Amniotic epithelial cell (primary cell): ENCODE measurements at regions not wholly inside any gene's neighbourhood (a gene's known extent, or its start where the extent isn't known, plus 50 kb on each side); places are given as distances from the start of the nearest gene placed in this dataset.

Source experiments
- DNase-seq: peaks from one replicate; pipeline ENCODE4 v3.0.0-alpha.2; 2010; ENCODE audit warnings: low read depth

GRCh38 chr2:106041150-106041549 is 153.0 kb downstream of the UXS1 start:
- no peak for DNase-seq

GRCh38 chr2:106039634-106040315 is 154.3 kb downstream of the UXS1 start:
- no peak for DNase-seq

GRCh38 chr2:106038601-106039375 is 155.3 kb downstream of the UXS1 start:
- no peak for DNase-seq

- DNase-seq: no peak
Measured at GRCh38 chr2:106037932-106038331, 156.2 kb downstream of the UXS1 start.

- no peak for DNase-seq
Measured at GRCh38 chr2:106037262-106037661, 156.8 kb downstream of the UXS1 start.

- no peak for DNase-seq
Measured at GRCh38 chr2:106034325-106034724, 159.8 kb downstream of the UXS1 start.

GRCh38 chr2:106032676-106033075 is 161.4 kb downstream of the UXS1 start:
- no peak for DNase-seq

- peak; percentile 85 for DNase-seq
Measured at GRCh38 chr2:106030287-106031268, 163.5 kb downstream of the UXS1 start.

- no peak for DNase-seq
Measured at GRCh38 chr2:106028192-106028591, 165.9 kb downstream of the UXS1 start.

- peak; percentile 1 for DNase-seq
Measured at GRCh38 chr2:106026271-106027190, 167.6 kb downstream of the UXS1 start.

- DNase-seq: no peak
Measured at GRCh38 chr2:106025796-106026195, 168.3 kb downstream of the UXS1 start.

- no peak for DNase-seq
Measured at GRCh38 chr2:106021662-106022028, 172.5 kb downstream of the UXS1 start.

- DNase-seq: peak; percentile 3
Measured at GRCh38 chr2:106020821-106021661, 173.1 kb downstream of the UXS1 start.

GRCh38 chr2:106020032-106020431 is 174.1 kb downstream of the UXS1 start:
- DNase-seq: no peak

- no peak for DNase-seq
Measured at GRCh38 chr2:106018141-106018540, 176.0 kb downstream of the UXS1 start.

GRCh38 chr2:106012591-106013347 is 181.3 kb downstream of the UXS1 start:
- no peak for DNase-seq

- no peak for DNase-seq
Measured at GRCh38 chr2:106012001-106012590, 182.0 kb downstream of the UXS1 start.

- DNase-seq: no peak
Measured at GRCh38 chr2:106011380-106011779, 182.7 kb downstream of the UXS1 start.

GRCh38 chr2:106010818-106011355 is 183.2 kb downstream of the UXS1 start:
- no peak for DNase-seq
